Bronchial epithelial cell (primary cell): ENCODE measurements at regions not wholly inside any gene's neighbourhood (a gene's known extent, or its start where the extent isn't known, plus 50 kb on each side); places are given as distances from the start of the nearest gene placed in this dataset.
A peak's percentile ranks its signal among the peaks of the same experiment; 100 is the strongest.

Experiments used
- DNase-seq: peaks from one replicate; pipeline ENCODE4 v3.0.0-alpha.2; 2010; ENCODE audit warnings: low read depth
- FAIRE-seq: peaks from 2 replicates; lab custom pipeline; 2011; peaks lifted over from hg19 to GRCh38; lab: Jason Lieb, UNC
- H3K27me3 ChIP-seq: 2 replicates; pipeline ENCODE4 v1.5.1; 2011; ENCODE audit warnings: low read length; ENCODE audit not compliant: control insufficient read depth, insufficient read depth
- H3K36me3 ChIP-seq: 2 replicates; pipeline ENCODE4 v1.5.1; 2011; ENCODE audit warnings: low read length; ENCODE audit not compliant: control insufficient read depth, insufficient read depth
- H3K4me3 ChIP-seq: 2 replicates; pipeline ENCODE4 v1.5.1; 2011; ENCODE audit warnings: mild to moderate bottlenecking, low read depth, low read length, control low read depth
- TF ChIP-seq, protein P1 (sequence below): IDR thresholded peaks from 2 replicates; pipeline ENCODE4 v1.5.1; 2011; ENCODE audit warnings: mild to moderate bottlenecking, moderate library complexity, low read length, control low read depth, inconsistent platforms; ENCODE audit not compliant: insufficient read depth, severe bottlenecking

DNA sequence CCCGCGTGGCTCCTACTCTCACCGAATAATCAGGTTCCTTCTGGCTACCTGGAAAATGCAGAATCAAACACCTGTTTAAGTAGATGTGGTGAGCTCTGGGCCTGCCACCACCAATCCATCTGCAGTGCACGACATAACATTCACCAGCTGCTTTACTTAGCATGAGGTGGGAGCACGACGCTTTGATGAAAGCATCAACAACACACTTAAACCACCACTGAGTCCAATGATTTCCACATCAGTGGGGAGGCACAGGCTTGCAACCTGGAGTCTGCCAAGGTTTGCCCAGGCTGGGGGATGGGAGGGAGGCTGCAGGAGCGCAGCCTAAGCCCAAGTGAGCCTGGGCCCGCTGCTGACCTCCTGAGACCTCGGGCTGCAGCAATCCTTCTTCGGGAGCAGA lies 415.5 kb downstream of the MEIS1 start:
- FAIRE-seq (no peak), DNase-seq (no peak)
- H3K36me3 ChIP-seq = no peaks in the 10 kb centered on the region
- no peak overlapping the region for H3K4me3 ChIP-seq
- TF ChIP-seq, protein P1, sequence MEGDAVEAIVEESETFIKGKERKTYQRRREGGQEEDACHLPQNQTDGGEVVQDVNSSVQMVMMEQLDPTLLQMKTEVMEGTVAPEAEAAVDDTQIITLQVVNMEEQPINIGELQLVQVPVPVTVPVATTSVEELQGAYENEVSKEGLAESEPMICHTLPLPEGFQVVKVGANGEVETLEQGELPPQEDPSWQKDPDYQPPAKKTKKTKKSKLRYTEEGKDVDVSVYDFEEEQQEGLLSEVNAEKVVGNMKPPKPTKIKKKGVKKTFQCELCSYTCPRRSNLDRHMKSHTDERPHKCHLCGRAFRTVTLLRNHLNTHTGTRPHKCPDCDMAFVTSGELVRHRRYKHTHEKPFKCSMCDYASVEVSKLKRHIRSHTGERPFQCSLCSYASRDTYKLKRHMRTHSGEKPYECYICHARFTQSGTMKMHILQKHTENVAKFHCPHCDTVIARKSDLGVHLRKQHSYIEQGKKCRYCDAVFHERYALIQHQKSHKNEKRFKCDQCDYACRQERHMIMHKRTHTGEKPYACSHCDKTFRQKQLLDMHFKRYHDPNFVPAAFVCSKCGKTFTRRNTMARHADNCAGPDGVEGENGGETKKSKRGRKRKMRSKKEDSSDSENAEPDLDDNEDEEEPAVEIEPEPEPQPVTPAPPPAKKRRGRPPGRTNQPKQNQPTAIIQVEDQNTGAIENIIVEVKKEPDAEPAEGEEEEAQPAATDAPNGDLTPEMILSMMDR = no peak
- no peaks in the 10 kb centered on the region for H3K27me3 ChIP-seq

- Histone ChIP-seq H3K27me3 (no peaks in the 10 kb centered on the region), H3K4me3 (no peak overlapping the region), H3K36me3 (no peaks in the 10 kb centered on the region)
- TF ChIP-seq, protein P1 = no peak
- no peak for FAIRE-seq
- DNase-seq = peak; percentile 82
Measured at GRCh38 chr2:66851449-66851872, 416.5 kb downstream of the MEIS1 start.

DNA sequence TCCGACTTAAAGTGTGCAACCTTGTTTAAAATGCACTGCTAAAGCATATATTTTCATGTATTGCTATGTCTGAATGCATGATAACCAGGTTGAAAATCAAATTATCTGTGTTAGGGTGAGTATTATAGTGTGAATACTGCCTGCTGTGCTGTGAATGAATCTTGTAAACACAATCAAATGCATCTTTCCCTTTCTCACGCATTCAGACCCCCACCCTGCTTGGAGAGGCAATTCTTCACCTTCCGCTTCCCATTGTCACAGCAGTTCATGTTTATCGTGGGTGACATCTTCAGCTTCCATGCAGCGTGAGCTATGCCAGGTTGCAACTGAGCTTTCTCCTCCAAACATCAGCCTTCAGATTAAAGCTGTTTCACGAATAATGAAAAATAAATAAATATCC lies 418.0 kb downstream of the MEIS1 start:
- H3K4me3 ChIP-seq = no peak overlapping the region
- no peaks in the 10 kb centered on the region for H3K27me3 ChIP-seq
- TF ChIP-seq, protein P1 = no peak
- FAIRE-seq = no peak
- DNase-seq = no peak
- no peaks in the 10 kb centered on the region for H3K36me3 ChIP-seq

DNA sequence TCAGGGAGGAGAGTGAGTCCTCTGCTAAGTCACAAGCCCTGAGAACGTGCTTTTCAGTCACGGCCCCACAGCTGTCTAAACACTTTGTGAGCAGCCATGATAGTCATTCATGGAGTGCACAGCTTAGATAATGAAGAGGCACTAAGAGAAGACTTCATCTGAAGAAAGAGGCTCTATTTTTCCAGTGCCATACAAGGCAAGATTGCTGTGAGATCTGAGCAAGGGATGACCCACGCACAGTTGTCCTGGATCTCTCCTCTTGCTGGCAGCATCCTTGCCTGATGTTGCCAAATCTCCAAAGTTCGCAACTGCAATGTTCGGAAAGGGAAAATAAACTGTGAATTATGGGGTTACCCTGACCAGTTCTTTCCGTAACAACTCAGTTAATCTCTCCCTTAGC lies 418.7 kb downstream of the MEIS1 start:
- TF ChIP-seq, protein P1 = no peak
- no peaks in the 10 kb centered on the region for H3K36me3 ChIP-seq
- no peaks in the 10 kb centered on the region for H3K27me3 ChIP-seq
- no peak overlapping the region for H3K4me3 ChIP-seq
- FAIRE-seq = peak; percentile 66
- no peak for DNase-seq

GRCh38 chr2:66854298-66854697 lies 419.4 kb downstream of the MEIS1 start:
- TF ChIP-seq, protein P1 = no peak
- DNase-seq (no peak), FAIRE-seq (no peak)
- Histone ChIP-seq H3K4me3 (no peak overlapping the region), H3K27me3 (peaks cover under 1% of the 10 kb centered on the region), H3K36me3 (no peaks in the 10 kb centered on the region)
